ENCODE measurements at regions not wholly inside any gene's neighbourhood (a gene's known extent, or its start where the extent isn't known, plus 50 kb on each side); places are given as distances from the start of the nearest gene placed in this dataset.

GRCh38 chrX:14173873-14174272 is 144.2 kb upstream of the GEMIN8 start:
- H3K79me2 ChIP-seq (ENCODE audit: insufficient read depth): no peaks in the 10 kb centered on the region
- H3F3A ChIP-seq (replicated peaks; ENCODE audit: insufficient read depth): no peaks in the 10 kb centered on the region
- TF ChIP-seq MAX (IDR thresholded peaks at IDR 0.05; ENCODE audit: low read depth): no peak
- TF ChIP-seq EZH2phosphoT487 (IDR thresholded peaks at IDR 0.05; ENCODE audit: borderline replicate concordance, low read depth): no peak
- no peak for TF ChIP-seq JUND (IDR thresholded peaks at IDR 0.05)
- TF ChIP-seq RAD21 (IDR thresholded peaks at IDR 0.05; ENCODE audit: low read length): no peak
- no peak for TF ChIP-seq RFX5 (IDR thresholded peaks at IDR 0.05; ENCODE audit: low read length)
- no peak for TF ChIP-seq YY1 (IDR thresholded peaks at IDR 0.05; ENCODE audit: low read depth)
- TF ChIP-seq FOXM1 (IDR thresholded peaks at IDR 0.05; ENCODE audit: low read depth): no peak
- no peak for TF ChIP-seq CHD2 (IDR thresholded peaks at IDR 0.05; ENCODE audit: low read length, partially characterized antibody)
- no peak for TF ChIP-seq ELF1 (IDR thresholded peaks at IDR 0.05)
- TF ChIP-seq MXI1 (IDR thresholded peaks at IDR 0.05; ENCODE audit: low read depth, low read length): no peak
- TF ChIP-seq POLR2AphosphoS5 (IDR thresholded peaks at IDR 0.05; ENCODE audit: low read depth, low read length): no peak
- no peak for TF ChIP-seq FOXJ3 (CRISPR knock-in tag; IDR thresholded peaks at IDR 0.05)
- TF ChIP-seq REST (IDR thresholded peaks at IDR 0.05; ENCODE audit: low read depth, low read length): no peak
- no peak for TF ChIP-seq CTCF (IDR thresholded peaks at IDR 0.05)
- TF ChIP-seq TEAD4 (IDR thresholded peaks at IDR 0.05; ENCODE audit: borderline replicate concordance, insufficient read depth): no peak
- no peak for TF ChIP-seq TCF12 (IDR thresholded peaks at IDR 0.05)
- no peak for TF ChIP-seq NRF1 (IDR thresholded peaks at IDR 0.05; ENCODE audit: low read depth, low read length)
- no peak for TF ChIP-seq TAF1 (IDR thresholded peaks at IDR 0.05; ENCODE audit: borderline replicate concordance, low read depth, low read length)
- no peak for TF ChIP-seq MEF2A (IDR thresholded peaks at IDR 0.05; ENCODE audit: borderline replicate concordance, low read depth)
- H3K36me3 ChIP-seq (replicated peaks in 1 of 2; ENCODE audit: control insufficient read depth in 1 of 2, insufficient read depth in 2 of 2, low read length in 1 of 2): no peaks in the 10 kb centered on the region
- no peak overlapping the region for H3K4me2 ChIP-seq
- no peaks in the 10 kb centered on the region for H3K4me1 ChIP-seq (ENCODE audit: control insufficient read depth in 1 of 2, insufficient read depth in 2 of 2, low read depth in 1 of 2, low read length in 1 of 2)
- H3K4me3 ChIP-seq (ENCODE audit: low read depth in 2 of 2, low read length in 1 of 2): no peak overlapping the region
- H3K9ac ChIP-seq: no peak overlapping the region
- no peaks in the 10 kb centered on the region for H3K27me3 ChIP-seq (ENCODE audit: insufficient read depth)
- no peak for DNase-seq
- H4K20me1 ChIP-seq (ENCODE audit: insufficient read depth): no peaks in the 10 kb centered on the region
- no peaks in the 10 kb centered on the region for H3K9me2 ChIP-seq
- H3K9me3 ChIP-seq: no peaks in the 10 kb centered on the region
- POLR2A ChIA-PET: no interaction called here
- H2AFZ ChIP-seq (ENCODE audit: low read depth): no peak overlapping the region
- no peak overlapping the region for H3K27ac ChIP-seq (ENCODE audit: low read depth in 2 of 2, low read length in 1 of 2)
- CTCF ChIA-PET: no interaction called here
- 0% methylated on average over 1 of the region's 1 CpG for WGBS (ENCODE audit: low lambda C conversion rate)

Data from SK-N-SH (cell line).